Activated naive CD4-positive, alpha-beta T cell treated with anti-CD3 and anti-CD28 coated beads, Interleukin-2, amount 10 ng/mL, durations not matched to agents 7 days and 5 days (primary cell): ENCODE measurements at regions not wholly inside any gene's neighbourhood (a gene's known extent, or its start where the extent isn't known, plus 50 kb on each side); places are given as distances from the start of the nearest gene placed in this dataset.
"Not testable (repeated sequence)": the region's sequence is repeated elsewhere in the genome, so short reads cannot be mapped to it uniquely, and the experiment has no call there.

Source experiments
- CTCF ChIA-PET: fragments of 350-600 bp; sonication (Branson Sonifier 250); formaldehyde crosslinking; loops from one replicate; lab custom pipeline; 2021; ENCODE audit warnings: antibody characterized with exemption; lab: Charles Lee
- DNase-seq: peaks from one replicate; pipeline ENCODE4 v3.0.0-alpha.2; 2020
- H3K27ac Mint-ChIP-seq: one replicate; pipeline ENCODE4 v1.8.0; 2021; ENCODE audit warnings: mild to moderate bottlenecking, moderate library complexity, mixed read lengths
- H3K27me3 Mint-ChIP-seq: one replicate; pipeline ENCODE4 v1.8.0; 2021; ENCODE audit warnings: mild to moderate bottlenecking, mixed read lengths
- H3K36me3 Mint-ChIP-seq: one replicate; pipeline ENCODE4 v1.8.0; 2021; ENCODE audit warnings: mixed read lengths
- H3K4me1 Mint-ChIP-seq: one replicate; pipeline ENCODE4 v1.8.0; 2021; ENCODE audit warnings: mixed read lengths
- H3K4me3 Mint-ChIP-seq: one replicate; pipeline ENCODE4 v1.8.0; 2021; ENCODE audit warnings: mild to moderate bottlenecking, moderate library complexity, mixed read lengths
- H3K9me3 Mint-ChIP-seq: one replicate; pipeline ENCODE4 v1.8.0; 2021; ENCODE audit warnings: mixed read lengths

DNA sequence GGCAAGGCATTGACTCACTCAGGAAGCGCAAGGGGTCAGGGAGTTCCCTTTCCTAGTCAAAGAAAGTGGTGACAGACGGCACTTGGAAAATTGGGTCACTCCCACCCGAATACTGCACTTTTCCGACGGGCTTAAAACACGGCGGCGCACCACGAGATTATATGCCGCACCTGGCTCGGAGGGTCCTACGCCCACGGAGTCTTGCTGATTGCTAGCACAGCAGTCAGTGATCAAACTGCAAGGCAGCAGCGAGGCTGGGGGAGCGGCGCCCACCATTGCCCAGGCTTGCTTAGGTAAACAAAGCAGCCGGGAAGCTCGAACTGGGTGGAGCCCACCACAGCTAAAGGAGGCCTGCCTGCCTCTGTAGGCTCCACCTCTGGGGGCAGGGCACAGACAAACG is 240.5 kb upstream of the CNR1 start:
- H3K9me3 Mint-ChIP-seq, CTCF ChIA-PET, H3K27ac Mint-ChIP-seq, H3K4me3 Mint-ChIP-seq, DNase-seq, H3K36me3 Mint-ChIP-seq, H3K27me3 Mint-ChIP-seq, H3K4me1 Mint-ChIP-seq: not testable (repeated sequence)

GRCh38 chr6:88403486-88403885 is 237.3 kb upstream of the CNR1 start:
- Mint-ChIP-seq H3K27me3 (no peaks in the 10 kb centered on the region), H3K9me3 (peaks cover 1% of the 10 kb centered on the region), H3K36me3 (no peaks in the 10 kb centered on the region), H3K4me3 (no peak overlapping the region), H3K27ac (no peak overlapping the region), H3K4me1 (no peaks in the 10 kb centered on the region)
- CTCF ChIA-PET = no interaction called here
- DNase-seq = no peak

- H3K36me3 Mint-ChIP-seq = no peaks in the 10 kb centered on the region
- H3K27me3 Mint-ChIP-seq = no peaks in the 10 kb centered on the region
- no peak overlapping the region for H3K27ac Mint-ChIP-seq
- DNase-seq = no peak
- CTCF ChIA-PET = no interaction called here
- no peak overlapping the region for H3K4me3 Mint-ChIP-seq
- no peaks in the 10 kb centered on the region for H3K4me1 Mint-ChIP-seq
- H3K9me3 Mint-ChIP-seq = peaks cover 1% of the 10 kb centered on the region
Measured at GRCh38 chr6:88402909-88403308, 236.8 kb upstream of the CNR1 start.

GRCh38 chr6:88390998-88391397 is 224.9 kb upstream of the CNR1 start:
- H3K36me3 Mint-ChIP-seq, DNase-seq, H3K4me3 Mint-ChIP-seq, H3K27ac Mint-ChIP-seq, H3K27me3 Mint-ChIP-seq, H3K4me1 Mint-ChIP-seq, CTCF ChIA-PET, H3K9me3 Mint-ChIP-seq: not testable (repeated sequence)

GRCh38 chr6:88388589-88388988 is 222.4 kb upstream of the CNR1 start:
- no peaks in the 10 kb centered on the region for H3K4me1 Mint-ChIP-seq
- peaks cover 2% of the 10 kb centered on the region for H3K9me3 Mint-ChIP-seq
- H3K27me3 Mint-ChIP-seq = no peaks in the 10 kb centered on the region
- no peak overlapping the region for H3K4me3 Mint-ChIP-seq
- H3K27ac Mint-ChIP-seq = no peak overlapping the region
- no peaks in the 10 kb centered on the region for H3K36me3 Mint-ChIP-seq
- CTCF ChIA-PET = no interaction called here
- no peak for DNase-seq

GRCh38 chr6:88386167-88386566 is 220.0 kb upstream of the CNR1 start:
- CTCF ChIA-PET = no interaction called here
- Mint-ChIP-seq H3K4me1 (no peaks in the 10 kb centered on the region), H3K4me3 (no peak overlapping the region), H3K27ac (no peak overlapping the region), H3K9me3 (no peaks in the 10 kb centered on the region), H3K36me3 (no peaks in the 10 kb centered on the region), H3K27me3 (no peaks in the 10 kb centered on the region)
- no peak for DNase-seq

GRCh38 chr6:88383183-88383582 is 217.0 kb upstream of the CNR1 start:
- Mint-ChIP-seq H3K27me3 (no peaks in the 10 kb centered on the region), H3K9me3 (no peaks in the 10 kb centered on the region), H3K4me1 (no peaks in the 10 kb centered on the region), H3K4me3 (no peak overlapping the region), H3K36me3 (no peaks in the 10 kb centered on the region), H3K27ac (no peak overlapping the region)
- CTCF ChIA-PET = no interaction called here
- DNase-seq = no peak

- no peaks in the 10 kb centered on the region for H3K9me3 Mint-ChIP-seq
- H3K36me3 Mint-ChIP-seq = no peaks in the 10 kb centered on the region
- no peaks in the 10 kb centered on the region for H3K4me1 Mint-ChIP-seq
- no peak overlapping the region for H3K27ac Mint-ChIP-seq
- H3K4me3 Mint-ChIP-seq = no peak overlapping the region
- H3K27me3 Mint-ChIP-seq = no peaks in the 10 kb centered on the region
- CTCF ChIA-PET = no interaction called here
- no peak for DNase-seq
Measured at GRCh38 chr6:88381289-88381642, 215.1 kb upstream of the CNR1 start.

- DNase-seq = no peak
- no peak overlapping the region for H3K4me3 Mint-ChIP-seq
- no peaks in the 10 kb centered on the region for H3K27me3 Mint-ChIP-seq
- no peaks in the 10 kb centered on the region for H3K36me3 Mint-ChIP-seq
- CTCF ChIA-PET = no interaction called here
- H3K9me3 Mint-ChIP-seq = no peaks in the 10 kb centered on the region
- H3K27ac Mint-ChIP-seq = no peak overlapping the region
- H3K4me1 Mint-ChIP-seq = no peaks in the 10 kb centered on the region
Measured at GRCh38 chr6:88380618-88381288, 214.6 kb upstream of the CNR1 start.

- Mint-ChIP-seq H3K4me3 (no peak overlapping the region), H3K27ac (no peak overlapping the region), H3K36me3 (no peaks in the 10 kb centered on the region), H3K4me1 (no peaks in the 10 kb centered on the region), H3K27me3 (no peaks in the 10 kb centered on the region), H3K9me3 (no peaks in the 10 kb centered on the region)
- DNase-seq = no peak
- CTCF ChIA-PET = no interaction called here
Measured at GRCh38 chr6:88380083-88380482, 213.9 kb upstream of the CNR1 start.

DNA sequence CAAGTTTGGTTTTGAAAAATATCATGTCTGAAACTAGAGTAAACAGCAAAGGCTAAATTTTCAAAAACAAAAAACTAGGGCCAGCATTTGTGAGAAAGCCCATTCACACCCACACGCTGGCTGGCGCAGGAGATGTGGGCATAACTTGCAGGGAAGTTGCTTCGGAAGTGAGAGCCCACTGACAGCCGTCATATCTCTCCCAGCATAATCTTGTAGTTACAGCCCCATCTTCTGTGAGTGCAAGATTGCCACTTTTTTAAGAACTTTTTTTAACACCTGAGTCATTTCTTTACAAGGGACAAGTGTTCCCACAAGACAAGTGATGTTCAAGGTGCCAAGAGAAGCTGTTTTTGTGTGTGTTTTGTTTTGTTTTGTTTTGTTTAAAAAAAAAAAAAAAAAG is 212.5 kb upstream of the CNR1 start:
- Mint-ChIP-seq H3K9me3 (no peaks in the 10 kb centered on the region), H3K27me3 (no peaks in the 10 kb centered on the region), H3K36me3 (no peaks in the 10 kb centered on the region), H3K4me1 (no peaks in the 10 kb centered on the region), H3K27ac (no peak overlapping the region), H3K4me3 (no peak overlapping the region)
- CTCF ChIA-PET = no interaction called here
- DNase-seq = no peak

DNA sequence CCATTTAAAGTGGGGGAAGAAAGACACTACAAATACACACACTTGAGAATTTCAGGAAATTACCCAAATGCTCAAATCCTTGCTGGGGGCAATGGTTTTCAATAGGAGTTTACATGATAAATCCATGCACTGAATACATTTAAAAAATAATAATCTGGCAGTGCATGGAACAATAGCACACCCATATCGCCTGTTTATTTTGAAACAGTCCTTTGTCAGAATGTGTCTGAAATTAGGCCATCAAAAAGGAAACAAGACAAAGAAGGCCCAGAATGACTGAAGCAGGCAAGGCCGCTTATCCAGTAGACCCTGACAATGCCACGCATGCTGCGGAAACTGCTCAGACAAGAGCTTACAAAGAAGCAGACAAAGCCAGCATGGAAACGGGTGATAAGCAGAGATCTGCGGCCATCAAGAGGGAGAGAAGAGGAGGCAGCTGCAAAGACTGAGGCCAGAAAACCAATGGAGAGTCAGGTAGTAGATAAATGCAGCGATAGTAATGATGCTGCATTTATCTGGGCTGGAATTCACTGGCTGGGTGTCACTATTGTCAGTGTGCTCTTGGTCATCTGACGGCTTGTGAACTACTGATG is 211.9 kb upstream of the CNR1 start:
- no peaks in the 10 kb centered on the region for H3K36me3 Mint-ChIP-seq
- no peaks in the 10 kb centered on the region for H3K4me1 Mint-ChIP-seq
- no peaks in the 10 kb centered on the region for H3K9me3 Mint-ChIP-seq
- no peaks in the 10 kb centered on the region for H3K27me3 Mint-ChIP-seq
- CTCF ChIA-PET = no interaction called here
- DNase-seq = no peak
- H3K4me3 Mint-ChIP-seq = no peak overlapping the region
- no peak overlapping the region for H3K27ac Mint-ChIP-seq

GRCh38 chr6:88376768-88377387 is 210.7 kb upstream of the CNR1 start:
- DNase-seq = no peak
- no peaks in the 10 kb centered on the region for H3K27me3 Mint-ChIP-seq
- no peaks in the 10 kb centered on the region for H3K36me3 Mint-ChIP-seq
- no peaks in the 10 kb centered on the region for H3K4me1 Mint-ChIP-seq
- no peak overlapping the region for H3K4me3 Mint-ChIP-seq
- no peak overlapping the region for H3K27ac Mint-ChIP-seq
- CTCF ChIA-PET = no interaction called here
- no peaks in the 10 kb centered on the region for H3K9me3 Mint-ChIP-seq

DNA sequence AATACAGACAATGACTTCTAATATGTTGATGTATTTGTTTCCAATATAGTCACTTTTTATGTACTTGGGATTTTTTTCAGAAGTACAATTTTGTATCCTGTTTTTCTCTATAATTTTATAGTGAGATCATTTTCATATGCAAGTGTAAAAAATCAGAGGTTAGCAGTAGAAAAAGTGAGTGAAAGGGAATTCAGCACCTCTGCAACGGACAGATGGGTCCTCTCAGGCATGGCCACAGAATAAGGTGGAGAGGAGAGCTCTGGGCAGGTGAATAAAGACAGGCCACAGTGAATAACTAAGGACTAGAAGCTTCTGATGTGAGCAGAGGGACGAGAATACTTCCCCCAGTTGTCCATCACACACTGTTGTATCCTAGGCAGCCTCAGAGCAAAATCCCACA is 210.1 kb upstream of the CNR1 start:
- Mint-ChIP-seq H3K36me3 (no peaks in the 10 kb centered on the region), H3K27me3 (no peaks in the 10 kb centered on the region), H3K9me3 (no peaks in the 10 kb centered on the region), H3K4me3 (no peak overlapping the region), H3K4me1 (no peaks in the 10 kb centered on the region), H3K27ac (no peak overlapping the region)
- DNase-seq = no peak
- CTCF ChIA-PET = no interaction called here

- Mint-ChIP-seq H3K27me3 (no peaks in the 10 kb centered on the region), H3K27ac (no peak overlapping the region), H3K4me3 (no peak overlapping the region), H3K36me3 (no peaks in the 10 kb centered on the region), H3K9me3 (no peaks in the 10 kb centered on the region), H3K4me1 (no peaks in the 10 kb centered on the region)
- CTCF ChIA-PET = no interaction called here
- DNase-seq = no peak
Measured at GRCh38 chr6:88374553-88374952, 208.4 kb upstream of the CNR1 start.
